AG08396 (cell line): ENCODE measurements at regions not wholly inside any gene's neighbourhood (a gene's known extent, or its start where the extent isn't known, plus 50 kb on each side); places are given as distances from the start of the nearest gene placed in this dataset.

Experiments used
- DNase-seq: peaks from one replicate; pipeline ENCODE4 v3.0.0; 2012; ENCODE audit warnings: low spot score, mixed read lengths

DNA sequence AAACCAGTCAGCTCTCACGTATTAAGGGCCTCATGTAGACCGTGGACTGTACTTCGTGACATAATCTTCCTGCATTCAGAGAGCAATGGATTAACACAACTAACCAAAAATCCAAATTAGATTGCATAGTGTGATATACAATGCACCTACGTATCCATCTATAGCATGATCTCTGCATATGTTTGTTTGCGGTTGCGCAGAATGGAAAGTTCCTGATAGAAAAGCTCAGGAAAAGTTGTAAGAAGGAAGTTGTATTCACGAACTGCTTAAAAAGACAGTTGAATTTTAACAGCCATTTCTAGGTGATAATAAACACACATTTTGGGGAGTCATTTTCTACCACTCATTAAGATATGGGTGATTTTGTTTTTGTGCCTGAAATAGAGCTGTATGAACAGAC, 869.0 kb downstream of the TLE4 start:
- DNase-seq: no peak

DNA sequence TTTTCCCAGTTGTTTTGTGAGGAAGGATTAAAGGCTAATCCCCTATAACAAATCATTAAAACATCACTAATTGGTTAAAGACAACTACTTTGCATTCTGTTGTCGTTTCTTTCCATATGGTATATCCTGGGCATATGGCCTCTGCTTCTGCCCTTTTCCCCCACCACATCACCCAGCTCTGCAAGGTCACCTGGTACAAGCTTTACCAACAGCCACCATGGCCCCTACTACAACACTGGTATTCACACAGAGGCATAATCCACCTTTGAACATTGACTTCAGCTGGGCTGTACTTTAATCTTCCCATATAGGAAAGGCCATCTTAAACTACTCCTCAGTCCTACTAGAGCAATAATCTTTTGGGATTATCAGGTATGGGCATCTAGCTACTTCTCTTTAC, 866.1 kb downstream of the TLE4 start:
- DNase-seq: no peak

DNA sequence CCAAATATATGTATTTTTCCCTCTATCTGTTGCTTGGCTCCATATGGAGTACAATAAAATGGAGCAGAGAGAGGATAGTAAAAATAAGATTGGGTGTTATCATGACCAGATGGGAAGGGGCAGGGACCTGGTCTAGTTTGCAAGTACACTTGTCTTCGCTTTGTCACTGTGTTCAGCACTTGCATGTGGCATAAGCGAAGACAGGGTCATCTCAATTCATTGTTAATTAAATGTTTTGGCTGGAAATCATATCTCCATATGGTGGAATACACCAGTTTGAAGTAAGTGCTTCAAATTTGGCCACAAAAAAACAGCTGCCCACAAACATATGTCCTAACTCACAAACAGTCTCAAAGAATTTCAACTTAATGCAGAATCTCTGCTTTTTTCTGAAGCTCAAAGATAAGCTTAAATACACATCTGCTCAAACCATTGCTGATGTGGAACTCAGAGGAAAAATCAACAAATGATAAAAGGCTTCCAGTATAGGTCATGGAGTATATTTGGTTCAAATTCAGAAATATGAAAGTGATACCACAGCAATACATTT, 865.4 kb downstream of the TLE4 start:
- DNase-seq: no peak

DNA sequence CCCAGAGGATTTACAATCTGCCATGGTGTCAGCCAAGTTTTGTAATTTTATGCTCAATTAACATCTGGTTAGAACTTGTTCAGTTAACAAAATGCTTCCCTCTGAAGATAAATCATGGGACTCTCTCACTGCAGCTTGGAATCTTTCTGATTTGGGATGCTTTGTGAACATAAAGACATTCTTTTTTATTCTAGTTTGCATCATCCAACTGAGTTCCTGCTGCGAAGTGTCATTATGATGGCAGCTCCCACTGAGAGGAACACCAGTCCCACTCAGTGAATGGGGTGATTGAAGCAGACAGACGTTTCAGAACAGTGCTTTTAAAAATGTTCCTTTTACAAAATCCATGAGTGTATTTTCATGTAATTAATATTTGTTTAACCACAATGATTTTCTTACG, 863.8 kb downstream of the TLE4 start:
- no peak for DNase-seq

DNA sequence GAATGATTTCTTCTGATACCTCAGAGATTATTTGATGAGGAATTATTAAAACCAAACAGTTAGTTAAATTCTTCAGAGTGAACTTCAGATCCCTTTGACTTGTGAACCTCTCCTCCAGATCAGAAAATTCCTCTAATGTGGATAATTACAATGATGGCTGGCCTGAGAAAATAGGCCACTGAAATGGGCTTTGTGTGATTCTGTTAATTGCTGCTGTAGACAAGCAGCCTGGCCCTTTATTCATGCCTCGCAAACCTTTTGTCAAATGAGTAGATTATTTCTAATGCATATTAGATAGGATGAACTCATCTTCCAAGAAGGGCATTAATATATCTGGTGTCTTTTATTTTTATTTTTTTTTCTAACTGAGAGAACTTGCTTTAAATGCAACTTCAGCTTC, 855.2 kb downstream of the TLE4 start:
- no peak for DNase-seq

DNA sequence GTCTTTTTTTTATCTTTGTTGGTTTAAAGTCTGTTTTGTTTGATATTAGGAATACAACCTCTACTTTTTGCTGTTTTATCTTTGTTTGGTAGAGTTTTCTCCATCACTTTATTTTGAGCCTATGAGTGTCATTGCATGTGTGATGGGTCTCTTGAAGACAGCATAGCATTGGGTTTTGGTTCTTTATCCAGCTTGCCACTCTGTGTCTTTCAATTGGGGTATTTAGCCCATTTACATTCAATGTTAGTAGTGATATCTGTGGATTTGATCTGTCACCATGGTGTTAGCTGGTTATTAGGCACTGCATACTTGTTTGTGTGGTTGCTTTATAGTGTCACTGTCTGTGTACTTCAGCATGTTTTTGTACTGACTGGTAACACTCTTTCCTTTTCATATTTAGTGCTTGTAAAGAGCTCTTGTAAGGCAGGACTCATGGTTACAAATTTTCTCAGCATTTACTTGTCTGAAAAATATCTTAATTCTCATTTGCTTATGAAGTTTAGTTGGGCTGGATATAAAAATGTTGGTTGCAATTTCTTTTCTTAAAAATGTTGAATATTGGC, 845.5 kb downstream of the TLE4 start:
- no peak for DNase-seq

DNA sequence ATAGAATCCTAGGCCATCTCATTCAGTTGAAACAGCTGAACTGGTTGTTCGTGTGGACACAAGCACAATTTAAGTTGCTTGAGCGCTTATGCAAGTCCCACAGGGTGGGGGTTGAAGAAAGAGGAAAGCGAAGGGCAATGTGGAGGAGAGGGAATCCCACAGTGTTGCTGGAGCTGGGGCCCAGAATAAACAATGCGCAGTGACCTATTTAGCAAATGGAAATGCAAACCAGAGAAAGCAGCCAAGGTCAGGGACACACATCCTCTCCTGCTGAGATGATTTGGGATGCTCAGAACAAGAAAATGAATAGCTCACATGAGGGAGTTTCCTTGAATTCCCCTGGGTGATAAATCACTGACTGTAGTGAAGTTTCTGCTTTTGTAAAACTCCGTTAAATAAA, 838.3 kb downstream of the TLE4 start:
- no peak for DNase-seq

DNA sequence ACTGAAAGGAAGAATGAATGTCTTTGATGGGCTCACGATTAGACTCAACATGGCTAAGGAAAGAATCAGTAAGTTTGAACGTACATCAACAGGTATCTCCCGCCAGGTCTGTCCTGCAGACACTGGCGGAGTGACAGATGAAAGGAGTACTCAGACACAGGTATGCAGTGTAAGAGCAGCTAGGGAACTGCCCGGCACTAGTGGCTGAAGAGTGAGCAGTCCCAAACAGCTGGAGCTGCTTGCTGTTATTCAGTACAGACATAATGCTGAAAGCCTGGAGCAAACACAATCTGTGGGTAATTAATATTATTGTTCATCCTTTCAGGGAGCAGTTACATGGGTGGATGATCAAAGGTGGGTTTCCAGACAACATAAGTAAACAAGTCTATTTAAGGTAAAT, 835.5 kb downstream of the TLE4 start:
- no peak for DNase-seq

DNA sequence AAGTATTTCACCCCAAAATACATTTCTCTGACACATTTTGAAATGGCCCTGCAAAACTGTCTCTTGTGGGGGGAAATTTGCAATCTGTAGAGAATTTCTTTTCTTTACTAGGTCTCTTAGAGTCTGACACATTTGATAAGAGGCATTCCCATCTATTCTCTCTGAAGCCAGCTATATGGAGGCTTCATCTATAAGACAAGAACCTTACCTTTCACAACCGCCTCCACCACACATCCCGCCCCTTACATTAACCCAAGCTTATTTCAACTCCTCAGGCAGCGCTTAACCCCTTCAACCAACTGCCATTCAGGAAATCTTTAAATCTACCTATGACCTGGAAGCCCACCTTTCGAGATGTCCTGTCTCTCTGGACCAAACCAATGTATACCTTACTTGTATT, 829.5 kb downstream of the TLE4 start:
- DNase-seq: no peak

DNA sequence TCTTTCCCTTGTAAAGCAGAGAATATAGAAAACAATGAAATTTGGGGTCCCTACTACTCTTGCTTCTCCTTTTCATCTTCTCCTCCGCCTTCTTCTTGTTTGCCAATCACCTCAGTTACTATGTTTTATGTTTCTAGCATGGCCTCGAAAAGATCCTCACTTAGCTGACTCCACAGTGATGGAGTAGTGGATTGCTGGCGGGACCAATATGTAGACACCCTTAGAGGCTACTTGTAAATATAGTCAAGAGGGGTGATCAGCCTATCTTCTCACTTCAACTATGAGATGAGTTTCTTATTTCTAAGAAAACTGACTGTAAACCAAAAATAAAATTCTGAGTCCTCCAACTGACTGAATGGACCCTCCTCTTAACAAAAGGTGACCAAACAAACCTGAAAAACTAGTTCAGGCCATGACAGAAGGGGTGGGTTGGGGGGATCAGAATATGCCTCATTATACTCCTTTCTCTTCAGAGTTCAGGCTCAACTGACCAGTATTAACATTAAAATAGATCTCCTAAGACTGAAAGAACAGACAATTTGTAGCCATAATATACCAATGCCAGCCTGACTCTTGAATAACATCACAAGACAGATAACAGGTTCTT, 829.0 kb downstream of the TLE4 start:
- no peak for DNase-seq

DNA sequence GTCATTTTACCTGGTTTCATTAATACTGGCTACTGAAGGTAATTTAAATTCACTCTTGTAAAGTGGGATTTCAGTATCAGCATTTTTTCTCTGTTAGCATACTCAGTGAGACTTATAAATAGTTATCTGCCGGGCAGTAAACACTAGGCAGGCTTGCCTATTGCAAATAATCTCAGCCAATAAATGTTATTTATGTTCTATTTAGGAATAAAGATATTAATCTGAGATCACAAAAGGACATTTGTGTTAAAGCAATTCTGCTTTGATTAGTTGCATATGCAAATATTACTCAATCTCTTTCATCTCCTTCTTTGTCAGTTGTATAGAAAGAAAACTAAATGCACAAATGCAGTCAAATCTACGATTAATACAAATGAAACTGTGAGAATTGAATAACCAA, 827.8 kb downstream of the TLE4 start:
- DNase-seq: no peak

DNA sequence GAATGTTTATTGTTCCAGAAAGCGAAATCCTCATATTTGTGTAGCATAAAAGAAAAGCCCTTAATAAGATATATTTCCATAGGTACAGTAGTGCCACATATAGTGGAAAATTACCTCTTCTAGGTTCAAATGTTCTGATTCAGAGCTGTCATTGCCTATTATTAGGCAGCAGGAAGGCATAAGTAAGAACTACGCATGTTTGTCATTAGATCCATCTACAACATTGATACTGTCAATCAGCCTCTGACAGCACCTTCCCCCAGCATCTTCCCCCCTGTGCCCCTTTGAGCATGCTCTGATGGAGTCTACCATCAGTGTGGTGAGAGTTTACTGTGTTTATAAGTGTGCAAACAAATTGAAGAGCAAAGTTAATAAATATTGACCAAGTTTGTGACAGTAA, 816.1 kb downstream of the TLE4 start:
- no peak for DNase-seq

DNA sequence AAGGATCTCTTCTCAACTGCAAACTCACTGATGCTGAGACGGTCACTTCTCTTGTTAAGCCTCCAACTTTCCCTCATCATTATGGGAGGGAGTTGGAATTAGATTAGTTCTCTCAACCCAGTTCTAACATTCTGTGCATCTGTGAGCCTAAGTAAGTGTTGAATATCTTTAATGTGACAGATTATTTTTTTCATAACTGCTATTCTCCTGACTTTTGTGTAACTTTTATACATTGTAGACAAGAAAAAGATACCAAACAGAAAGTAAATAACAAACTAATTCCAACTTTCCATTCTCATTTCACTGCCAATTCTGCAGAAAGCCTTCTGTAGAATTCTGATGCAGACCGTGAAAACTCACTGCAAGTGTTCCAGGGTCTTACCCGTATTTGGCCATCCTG, 813.5 kb downstream of the TLE4 start:
- no peak for DNase-seq

DNA sequence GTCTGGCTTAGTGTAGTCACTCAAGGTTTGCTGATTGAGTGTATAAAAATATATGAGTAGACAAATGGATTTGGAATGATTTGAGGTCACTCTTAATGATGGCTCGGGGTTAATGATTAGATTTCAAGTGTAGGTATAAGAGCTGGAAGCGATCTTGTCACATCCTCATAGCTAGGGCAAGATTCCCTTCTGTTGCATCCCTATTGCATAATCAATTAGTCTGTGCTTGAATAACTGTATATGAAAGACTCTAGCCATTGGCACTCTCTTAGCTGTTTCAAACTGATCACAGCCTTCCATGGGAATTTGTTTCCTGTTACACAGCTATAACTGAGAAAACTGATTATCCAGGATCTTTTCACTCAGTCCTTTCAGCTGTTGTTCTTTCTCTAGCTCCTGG, 811.6 kb downstream of the TLE4 start:
- no peak for DNase-seq

DNA sequence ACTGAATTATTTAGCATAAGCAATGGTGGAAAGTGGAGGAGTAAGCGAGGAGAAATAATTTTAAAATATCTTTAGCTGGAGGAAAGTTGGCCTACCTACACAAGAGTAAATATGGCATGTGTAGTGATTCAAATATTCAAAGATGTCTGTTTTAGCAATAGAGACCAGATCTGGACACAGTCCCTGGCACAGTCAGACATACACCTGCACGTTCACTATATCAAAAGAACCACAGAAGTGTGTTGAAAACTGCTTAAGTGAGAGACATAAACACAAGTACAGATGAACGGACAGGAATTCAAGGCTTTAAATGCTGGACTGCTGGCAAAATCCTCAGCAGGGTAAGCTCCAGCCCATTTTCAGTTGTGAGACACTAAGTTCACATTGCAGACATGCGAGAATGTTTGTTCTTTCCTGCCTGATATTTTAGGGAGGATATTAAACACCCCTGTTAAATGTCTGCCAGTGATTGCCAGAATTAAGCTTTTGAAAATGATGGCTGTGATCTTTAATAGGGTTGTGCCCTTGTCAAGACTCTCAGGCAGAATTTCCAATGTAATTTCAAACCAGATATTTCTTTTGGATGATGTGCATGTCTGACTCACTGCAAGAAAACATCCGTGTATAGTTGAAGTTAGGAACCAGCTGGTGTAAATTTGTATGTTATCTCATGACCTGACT, 810.6 kb downstream of the TLE4 start:
- no peak for DNase-seq

DNA sequence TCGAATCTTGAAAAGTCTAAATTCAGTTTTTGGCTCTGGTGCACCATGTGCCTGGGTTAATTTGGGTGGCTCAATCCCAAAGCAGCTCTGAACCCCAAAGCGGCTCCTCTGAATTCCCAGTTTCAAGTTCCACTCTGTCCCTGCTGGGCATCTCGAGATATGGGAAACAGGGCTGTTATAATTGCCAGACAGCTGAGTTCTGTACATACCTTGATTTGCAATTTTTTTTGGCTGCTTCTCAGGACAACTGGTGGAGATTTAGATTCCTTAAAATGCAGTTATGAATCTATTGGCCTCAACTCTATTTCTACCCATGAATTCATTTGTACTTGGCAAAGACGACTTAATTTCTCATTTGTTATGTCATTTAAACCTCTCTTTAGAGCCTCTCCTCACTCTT, 808.5 kb downstream of the TLE4 start:
- DNase-seq: no peak

DNA sequence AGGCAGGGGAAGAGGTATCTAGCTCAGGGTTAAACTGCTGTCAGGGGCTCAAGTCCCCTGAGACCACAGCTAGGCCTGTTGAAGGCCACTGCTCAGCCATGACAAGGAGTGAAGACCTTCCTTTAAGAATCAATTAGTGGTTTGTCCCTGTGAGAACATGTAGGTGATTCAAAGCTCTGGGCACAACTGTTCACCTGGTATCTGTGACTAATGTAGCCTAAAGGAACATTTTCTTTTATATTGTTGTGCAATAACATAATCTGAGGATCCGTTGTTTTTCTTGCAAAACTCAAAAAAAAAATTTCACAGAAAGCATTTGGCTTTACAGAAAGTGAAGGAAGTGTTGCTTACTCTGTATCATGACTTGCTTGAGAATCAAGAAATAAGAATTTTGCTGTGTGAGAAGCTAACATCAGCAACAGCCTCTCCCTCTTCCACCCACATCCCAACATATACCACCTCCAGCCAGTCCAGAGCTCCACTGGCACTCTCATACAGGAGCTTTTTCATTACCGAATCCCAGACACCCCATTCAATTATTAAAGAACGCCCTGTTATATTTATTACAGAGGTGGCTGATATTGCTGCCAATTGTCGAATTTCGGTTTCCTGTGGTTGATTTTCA, 807.0 kb downstream of the TLE4 start:
- DNase-seq: no peak

DNA sequence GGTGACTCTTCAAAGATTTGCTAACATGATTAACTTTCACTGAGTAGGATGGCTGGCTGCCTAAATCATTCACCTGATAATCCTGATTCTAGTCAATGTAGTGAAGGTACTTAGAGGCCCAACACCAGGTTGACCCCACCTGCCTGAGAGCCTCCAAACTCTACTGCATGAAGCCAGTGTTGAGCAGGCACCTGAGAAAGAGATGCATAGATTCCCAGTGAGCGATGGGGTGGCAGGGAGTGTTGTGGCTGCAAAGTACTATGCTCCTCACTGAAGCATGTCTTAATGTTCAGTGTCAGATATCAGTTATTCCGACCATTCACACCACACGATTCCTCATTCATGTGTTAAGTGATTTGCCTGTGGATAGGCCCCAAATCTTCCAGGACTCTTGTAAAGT, 804.4 kb downstream of the TLE4 start:
- no peak for DNase-seq

DNA sequence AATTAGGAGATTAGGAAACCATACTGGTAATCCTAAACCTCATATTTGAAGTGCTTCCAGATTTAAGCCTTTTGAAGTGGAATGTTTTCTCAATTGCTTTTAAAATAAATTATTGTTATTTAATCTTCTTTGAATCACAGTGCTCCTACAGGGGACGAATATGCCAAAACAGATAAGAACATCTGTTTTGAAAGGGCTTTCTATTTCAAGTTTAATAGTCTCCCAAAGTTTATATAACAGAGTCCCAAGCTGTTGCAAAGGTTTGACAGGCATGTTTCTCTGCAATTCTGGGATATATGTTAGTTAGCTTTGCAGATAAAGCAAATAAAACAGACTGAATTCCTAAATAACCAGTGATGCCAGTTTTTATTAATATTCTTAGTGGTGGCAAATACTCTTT, 803.7 kb downstream of the TLE4 start:
- no peak for DNase-seq

DNA sequence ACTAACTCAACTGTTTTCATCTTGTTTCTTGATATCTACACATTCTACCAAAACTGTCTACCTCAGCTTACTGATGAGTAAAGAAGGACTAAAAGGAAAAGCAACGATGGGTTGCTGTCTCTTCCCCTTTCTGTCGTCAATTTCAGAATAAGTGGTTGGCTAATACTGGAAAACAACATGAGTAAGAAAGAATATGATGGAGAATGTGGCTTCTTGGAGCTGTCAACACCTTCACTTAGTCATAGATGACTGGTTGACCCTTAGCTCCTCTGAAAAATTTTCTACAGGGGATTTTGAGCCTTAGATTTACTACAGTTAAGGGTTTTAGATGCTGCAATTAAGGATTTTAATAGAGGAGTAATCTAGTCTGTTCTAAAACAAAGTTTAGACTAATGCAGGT, 797.9 kb downstream of the TLE4 start:
- no peak for DNase-seq

DNA sequence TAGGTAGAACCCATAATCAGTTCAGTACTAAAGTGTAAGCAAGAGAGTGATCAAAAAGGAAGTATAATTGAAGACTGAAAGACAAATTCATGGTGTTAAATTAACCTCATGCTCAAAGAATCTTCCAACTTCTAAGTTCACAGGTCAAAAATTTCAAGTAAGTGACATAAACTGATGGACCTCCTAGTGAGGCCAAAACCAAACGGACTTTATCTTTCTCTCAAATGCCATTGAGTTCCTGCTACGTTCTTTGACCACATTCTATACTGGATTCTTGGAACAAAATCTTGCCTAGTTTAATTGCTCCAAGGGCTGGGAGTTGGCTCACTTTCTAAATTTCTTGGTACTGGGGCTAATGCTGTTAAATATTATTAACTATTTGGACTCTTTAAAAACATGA, 794.9 kb downstream of the TLE4 start:
- DNase-seq: no peak

DNA sequence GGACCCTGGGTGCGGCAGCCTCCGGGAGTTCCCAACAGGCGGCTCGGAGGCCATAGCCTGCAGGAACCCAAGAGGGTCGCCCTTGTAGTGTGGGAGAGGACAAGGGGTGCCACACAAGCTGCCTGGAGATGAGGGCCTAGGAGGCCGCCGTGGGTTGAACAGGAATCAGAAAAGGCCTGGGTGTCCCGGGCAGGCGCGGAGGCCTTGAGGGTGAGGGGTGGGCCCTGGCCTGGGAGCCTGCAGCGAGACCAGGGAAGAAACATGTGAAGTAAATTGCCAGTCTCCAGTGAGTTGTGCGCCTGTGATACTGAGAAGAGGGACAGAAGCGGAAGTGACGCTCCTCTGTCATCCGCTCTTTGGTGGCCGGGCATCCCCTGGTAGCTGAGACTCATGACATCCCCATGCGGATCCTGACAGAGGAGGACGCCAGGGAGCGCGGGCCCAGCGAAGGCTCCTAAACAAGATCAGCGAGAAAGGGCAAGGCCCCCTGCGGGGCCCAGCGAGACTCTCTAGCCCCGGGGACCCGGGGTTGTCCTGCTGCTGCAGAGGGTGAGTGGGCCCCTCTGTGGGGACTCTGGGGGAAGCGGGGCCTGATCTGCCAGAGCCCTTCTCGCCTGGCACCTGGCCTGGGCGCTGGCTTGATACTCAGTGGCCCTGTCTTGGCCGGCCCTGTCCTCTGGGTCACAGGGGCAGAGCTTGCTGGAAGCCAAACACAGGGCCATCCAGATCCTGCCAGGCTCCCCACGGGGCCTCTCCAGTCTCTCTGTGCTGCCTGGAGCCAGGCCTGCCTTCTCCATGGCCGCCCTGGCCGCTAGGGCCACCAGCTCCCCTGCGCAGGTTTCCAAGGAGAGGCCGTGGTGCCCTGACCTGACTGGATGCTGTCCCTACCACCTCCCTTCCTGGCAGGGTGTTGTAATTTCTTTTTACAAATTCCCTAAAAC, 788.4 kb downstream of the TLE4 start:
- no peak for DNase-seq
